Panc1 (cell line): ENCODE measurements at regions not wholly inside any gene's neighbourhood (a gene's known extent, or its start where the extent isn't known, plus 50 kb on each side); places are given as distances from the start of the nearest gene placed in this dataset.

Source experiments
- ATAC-seq: fragments of 200-7000 bp; cut with Tn5 transposase; 2 replicates; pipeline ENCODE4 v1.9.1; 2020; ENCODE audit warnings: mild to moderate bottlenecking, moderate library complexity
- BruUV-seq: library from RNA; stranded (reverse); fragments of 400-500 nt; replicated peaks from 2 replicates; lab custom pipeline; 2021; lab: Mats Ljungman, UMichigan
- CTCF ChIA-PET: fragments of 300-600 bp; sonication (Branson Sonifier 250); formaldehyde crosslinking; loops from one replicate; lab custom pipeline; 2022; ENCODE audit warnings: antibody characterized with exemption; lab: Charles Lee
- POLR2A ChIA-PET: fragments of 300-600 bp; sonication (Branson Sonifier 250); formaldehyde crosslinking; loops from one replicate; lab custom pipeline; 2022; ENCODE audit warnings: antibody characterized with exemption; lab: Charles Lee
- DNase-seq: peaks from one replicate; pipeline ENCODE4 v3.0.0-alpha.2; 2010; ENCODE audit warnings: low read depth, low spot score
- H3K27ac ChIP-seq: 2 replicates; pipeline ENCODE4 v1.5.1; 2011; ENCODE audit warnings: mild to moderate bottlenecking, low read length, inconsistent platforms
- H3K27me3 ChIP-seq: fragments of 200-500 bp; sonication (Bioruptor generic); 2 replicates; pipeline ENCODE4 v1.6.0; 2014; ENCODE audit warnings: low read length, inconsistent platforms; ENCODE audit not compliant: control insufficient read depth, insufficient read depth
- H3K36me3 ChIP-seq: fragments of 200-500 bp; sonication (Bioruptor generic); 2 replicates; pipeline ENCODE4 v1.5.1; 2014; ENCODE audit warnings: inconsistent platforms, mild to moderate bottlenecking, low read length, moderate library complexity; ENCODE audit not compliant: control insufficient read depth, insufficient read depth
- H3K4me1 ChIP-seq: 2 replicates; pipeline ENCODE4 v1.5.1; 2011; ENCODE audit warnings: inconsistent platforms, mild to moderate bottlenecking, low read length, moderate library complexity; ENCODE audit not compliant: control insufficient read depth, insufficient read depth
- H3K4me3 ChIP-seq, 2 experiments: 2 replicates each; pipeline ENCODE4 v1.5.1; 2011 to 2012; ENCODE audit warnings: low read depth in 2 of 2, low read length in 2 of 2, mild to moderate bottlenecking in 2 of 2, inconsistent platforms in 1 of 2, moderate library complexity in 1 of 2
- H3K9me3 ChIP-seq: fragments of 200-500 bp; sonication (Bioruptor generic); 2 replicates; pipeline ENCODE4 v1.5.1; 2014; ENCODE audit warnings: low read depth, mild to moderate bottlenecking, inconsistent platforms, low read length, moderate library complexity; ENCODE audit not compliant: control insufficient read depth, insufficient read depth
- CTCF ChIP-seq: fragments of 450-650 bp; IDR thresholded peaks from 2 replicates; pipeline ENCODE4 v1.5.1; 2017; ENCODE audit warnings: mild to moderate bottlenecking
- POLR2AphosphoS5 ChIP-seq: IDR thresholded peaks from 2 replicates; pipeline ENCODE4 v1.6.1; 2012; ENCODE audit warnings: mild to moderate bottlenecking, low read depth, low read length, moderate library complexity
- REST ChIP-seq, 2 experiments: IDR thresholded peaks; 2 replicates each; pipeline ENCODE4 v1.6.1; 2011 to 2012; ENCODE audit warnings: low read depth in 2 of 2, control low read depth in 1 of 2, low read length in 1 of 2, mild to moderate bottlenecking in 1 of 2, moderate library complexity in 1 of 2; ENCODE audit not compliant: insufficient read depth in 1 of 2
- SIN3A ChIP-seq: IDR thresholded peaks from 2 replicates; pipeline ENCODE4 v1.6.1; 2012; ENCODE audit warnings: low read depth, mild to moderate bottlenecking, low read length, moderate library complexity, borderline replicate concordance; ENCODE audit not compliant: insufficient read depth
- TCF7L2 ChIP-seq: IDR thresholded peaks from 2 replicates; pipeline ENCODE4 v1.6.1; 2011; ENCODE audit warnings: mild to moderate bottlenecking, low read depth, low read length, inconsistent platforms
- in situ Hi-C: cut with HindIII; loops from 2 replicates; pipeline ENCODE4 v1.10.0; 2016; ENCODE audit warnings: low sequenced_read_pairs, low pct_unique_long_range_greater_than_20kb
- intact Hi-C: fragments of 100-400 bp; cut with micrococcal nuclease; formaldehyde crosslinking; loops from one replicate; pipeline ENCODE4 v1.10.0; 2022; ENCODE audit not compliant: unreplicated experiment

GRCh38 chr5:169357291-169357690 is 56.4 kb upstream of the SLIT3 start:
- Histone ChIP-seq H3K36me3 (no peaks in the 10 kb centered on the region), H3K9me3 (no peaks in the 10 kb centered on the region), H3K4me3 (no peak overlapping the region), H3K27me3 (no peaks in the 10 kb centered on the region), H3K4me1 (peaks cover 15% of the 10 kb centered on the region; the same call in 1 of the 2 replicates), H3K27ac (peak overlapping the region; percentile 23; the same call in 1 of the 2 replicates)
- no peak for DNase-seq
- ChIA-PET CTCF (no interaction called here), POLR2A (no interaction called here)
- ATAC-seq = no peak
- no TSS peak for BruUV-seq
- in situ Hi-C loops (no loop called here), intact Hi-C loops (no loop called here)
- TF ChIP-seq REST (IDR thresholded peaks at IDR 0.05; ENCODE audit: insufficient read depth in 1 of 2, low read depth in 2 of 2, low read length in 1 of 2) (no peak), POLR2AphosphoS5 (no peak), SIN3A (no peak), TCF7L2 (no peak), CTCF (no peak)

GRCh38 chr5:169356811-169357210 is 55.9 kb upstream of the SLIT3 start:
- CTCF ChIA-PET = no interaction called here

More at GRCh38 chr5:169356811-169357210, 55.9 kb upstream of the SLIT3 start:
- TF ChIP-seq TCF7L2 = no peak
- TF ChIP-seq CTCF = no peak
- Histone ChIP-seq H3K4me3 (no peak overlapping the region), H3K27ac (peak overlapping the region; percentile 23; the same call in 1 of the 2 replicates), H3K27me3 (no peaks in the 10 kb centered on the region), H3K9me3 (no peaks in the 10 kb centered on the region), H3K36me3 (no peaks in the 10 kb centered on the region), H3K4me1 (peaks cover 20% of the 10 kb centered on the region; the same call in 1 of the 2 replicates)
- DNase-seq (no peak), ATAC-seq (no peak)
- POLR2A ChIA-PET = no interaction called here
- in situ Hi-C loops (no loop called here), intact Hi-C loops (no loop called here)
- no TSS peak for BruUV-seq
